H9 (cell line): ENCODE measurements at regions not wholly inside any gene's neighbourhood (a gene's known extent, or its start where the extent isn't known, plus 50 kb on each side); places are given as distances from the start of the nearest gene placed in this dataset.

Source experiments
- DNase-seq: peaks from one replicate; pipeline ENCODE4 v3.0.0-alpha.2; 2017
- H2AFZ ChIP-seq: one replicate; pipeline ENCODE4 v1.6.1; 2013; ENCODE audit warnings: mild to moderate bottlenecking, low read length, control low read depth, moderate library complexity
- H2AK5ac ChIP-seq: 2 replicates; pipeline ENCODE4 v1.6.1; 2013; ENCODE audit warnings: low read length, control low read depth, mixed read lengths; ENCODE audit not compliant: insufficient read length
- H2BK120ac ChIP-seq: one replicate; pipeline ENCODE4 v1.6.1; 2013; ENCODE audit warnings: low read depth, mild to moderate bottlenecking, low read length, control low read depth, inconsistent platforms; ENCODE audit not compliant: poor library complexity, severe bottlenecking
- H2BK12ac ChIP-seq: 2 replicates; pipeline ENCODE4 v1.6.1; 2013; ENCODE audit warnings: low read length, control low read depth, mixed read lengths, low read depth; ENCODE audit not compliant: insufficient read length
- H2BK15ac ChIP-seq: 2 replicates; pipeline ENCODE4 v1.6.1; 2013; ENCODE audit warnings: low read depth, low read length, control low read depth
- H2BK20ac ChIP-seq: one replicate; pipeline ENCODE4 v1.6.1; 2013; ENCODE audit warnings: low read depth, mild to moderate bottlenecking, low read length, control low read depth, inconsistent platforms; ENCODE audit not compliant: poor library complexity, severe bottlenecking
- H2BK5ac ChIP-seq: 2 replicates; pipeline ENCODE4 v1.6.1; 2013; ENCODE audit warnings: low read length, control low read depth, mixed read lengths; ENCODE audit not compliant: insufficient read length
- H3K14ac ChIP-seq: 2 replicates; pipeline ENCODE4 v1.6.1; 2013; ENCODE audit warnings: low read length, control low read depth; ENCODE audit not compliant: insufficient read depth
- H3K18ac ChIP-seq: 2 replicates; pipeline ENCODE4 v1.6.1; 2013; ENCODE audit warnings: low read depth, mild to moderate bottlenecking, mixed read lengths, low read length, control low read depth; ENCODE audit not compliant: insufficient read length
- H3K23ac ChIP-seq: 2 replicates; pipeline ENCODE4 v1.6.1; 2013; ENCODE audit warnings: low read length, control low read depth, mixed read lengths, low read depth; ENCODE audit not compliant: insufficient read length
- H3K23me2 ChIP-seq: 2 replicates; pipeline ENCODE4 v1.6.1; 2013; ENCODE audit warnings: low read depth, mild to moderate bottlenecking, mixed read lengths, low read length, control low read depth; ENCODE audit not compliant: insufficient read length, poor library complexity, severe bottlenecking
- H3K27ac ChIP-seq: 2 replicates; pipeline ENCODE4 v1.5.1; 2013; ENCODE audit warnings: low read length, control low read depth, mixed read lengths, low read depth; ENCODE audit not compliant: insufficient read length
- H3K27me3 ChIP-seq: 2 replicates; pipeline ENCODE4 v1.6.1; 2013; ENCODE audit warnings: low read length, control low read depth, inconsistent platforms; ENCODE audit not compliant: insufficient read depth
- H3K4ac ChIP-seq: 2 replicates; pipeline ENCODE4 v1.6.1; 2013; ENCODE audit warnings: low read depth, mild to moderate bottlenecking, control low read depth, inconsistent platforms, low read length, moderate library complexity
- H3K4me1 ChIP-seq: 2 replicates; pipeline ENCODE4 v1.6.1; 2013; ENCODE audit warnings: low read length, control low read depth, inconsistent platforms; ENCODE audit not compliant: insufficient read depth
- H3K4me2 ChIP-seq: 2 replicates; pipeline ENCODE4 v1.6.1; 2013; ENCODE audit warnings: low read length, control low read depth, mixed read lengths; ENCODE audit not compliant: insufficient read length, insufficient read depth
- H3K56ac ChIP-seq: 2 replicates; pipeline ENCODE4 v1.6.1; 2013; ENCODE audit warnings: low read depth, mild to moderate bottlenecking, mixed read lengths, low read length, control low read depth; ENCODE audit not compliant: insufficient read length
- H3K79me1 ChIP-seq: 2 replicates; pipeline ENCODE4 v1.6.1; 2013; ENCODE audit warnings: low read depth, mild to moderate bottlenecking, moderate library complexity, low read length, control low read depth, inconsistent platforms; ENCODE audit not compliant: insufficient read depth, poor library complexity, severe bottlenecking
- H3K79me2 ChIP-seq: 2 replicates; pipeline ENCODE4 v1.6.1; 2013; ENCODE audit warnings: low read length, control low read depth, inconsistent platforms; ENCODE audit not compliant: insufficient read depth
- H3K9ac ChIP-seq: 2 replicates; pipeline ENCODE4 v1.6.1; 2013; ENCODE audit warnings: low read length, control low read depth, mixed read lengths; ENCODE audit not compliant: insufficient read length; ENCODE audit errors: extremely low read depth
- H3K9me3 ChIP-seq: one replicate; pipeline ENCODE4 v1.6.1; 2013; ENCODE audit warnings: low read depth, low read length, inconsistent platforms; ENCODE audit not compliant: control insufficient read depth
- H3T11ph ChIP-seq: one replicate; pipeline ENCODE4 v1.6.1; 2013; ENCODE audit warnings: mild to moderate bottlenecking, low read length, control low read depth, inconsistent platforms
- H4K20me1 ChIP-seq: one replicate; pipeline ENCODE4 v1.6.1; 2013; ENCODE audit not compliant: control insufficient read depth, insufficient read length, insufficient read depth
- H4K5ac ChIP-seq: 2 replicates; pipeline ENCODE4 v1.6.1; 2013; ENCODE audit warnings: low read depth, mild to moderate bottlenecking, mixed read lengths, low read length, control low read depth; ENCODE audit not compliant: insufficient read length
- H4K8ac ChIP-seq: replicated peaks from 2 replicates; pipeline ENCODE4 v1.6.1; 2013; ENCODE audit warnings: low read length, control low read depth, mixed read lengths, low read depth; ENCODE audit not compliant: insufficient read length
- H4K91ac ChIP-seq: 2 replicates; pipeline ENCODE4 v1.6.1; 2013; ENCODE audit warnings: low read depth, mild to moderate bottlenecking, moderate library complexity, mixed read lengths, low read length, control low read depth; ENCODE audit not compliant: insufficient read length
- H3K27ac Mint-ChIP-seq, 3 experiments: 2 replicates in 2 of 3; 3 replicates in 1 of 3; pipeline ENCODE4 v1.8.0; 2020 to 2021; ENCODE audit warnings: mixed read lengths in 3 of 3, mild to moderate bottlenecking in 1 of 3, moderate library complexity in 1 of 3
- H3K27me3 Mint-ChIP-seq: 2 replicates; pipeline ENCODE4 v1.8.0; 2021; ENCODE audit warnings: low read depth, mild to moderate bottlenecking, moderate library complexity, mixed read lengths
- H3K36me3 Mint-ChIP-seq, 3 experiments: 2 replicates in 2 of 3; 3 replicates in 1 of 3; pipeline ENCODE4 v1.8.0; 2020 to 2021; ENCODE audit warnings: low read depth in 3 of 3, mixed read lengths in 3 of 3; ENCODE audit not compliant: insufficient read depth in 1 of 3
- H3K4me1 Mint-ChIP-seq, 2 experiments: 2 replicates each; pipeline ENCODE4 v1.8.0; 2020; ENCODE audit warnings: mixed read lengths in 2 of 2
- H3K4me3 Mint-ChIP-seq, 2 experiments: 2 replicates in 1 of 2; 3 replicates in 1 of 2; pipeline ENCODE4 v1.8.0; 2020 to 2021; ENCODE audit warnings: mild to moderate bottlenecking in 2 of 2, mixed read lengths in 2 of 2, moderate library complexity in 1 of 2
- H3K9me3 Mint-ChIP-seq, 2 experiments: 2 replicates in 1 of 2; 3 replicates in 1 of 2; pipeline ENCODE4 v1.8.0; 2020; ENCODE audit warnings: mild to moderate bottlenecking in 2 of 2, mixed read lengths in 2 of 2, moderate library complexity in 1 of 2
- WGBS: extraction: QIAGEN DNeasy Blood & Tissue Kit; methylation state at CpG from one replicate; pipeline ENCODE4 v1.1.7; 2013; ENCODE audit warnings: missing lambda C conversion rate, low lambda C conversion rate, mixed read lengths; ENCODE audit not compliant: insufficient read length; ENCODE audit errors: extremely low coverage; 5-methylcytosine and 5-hydroxymethylcytosine counted together
- TF ChIP-seq, protein P1 (sequence below): fragments of 200-600 bp; sonication (generic); conservative IDR thresholded peaks from 3 replicates; pipeline ENCODE4 v1.8.0; 2021; ENCODE audit warnings: antibody characterized with exemption, mild to moderate bottlenecking

DNA sequence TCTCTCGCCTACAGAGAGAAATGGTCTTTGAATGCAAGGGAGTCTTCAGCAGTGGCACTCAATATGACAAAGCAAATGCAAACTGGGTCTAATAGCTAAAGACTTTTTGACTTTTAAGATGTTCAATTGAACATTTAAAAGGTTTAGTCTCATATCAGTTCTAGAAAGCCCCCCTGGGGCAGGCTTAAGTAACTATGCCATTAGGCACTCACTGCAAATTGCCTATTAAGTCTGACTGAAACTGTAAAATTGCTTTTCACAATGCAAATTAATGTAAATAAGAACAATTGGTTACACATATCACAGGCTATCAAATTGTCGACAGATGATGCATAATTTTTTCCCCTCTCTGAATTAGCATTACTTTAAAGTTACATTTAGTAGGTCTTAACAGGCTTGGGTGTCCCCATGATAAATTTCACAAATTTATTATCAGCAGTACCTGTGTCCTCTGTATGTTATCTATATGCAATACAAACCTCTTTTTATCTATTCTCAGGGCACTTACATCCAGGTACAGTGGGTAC, 329.1 kb downstream of the LRRIQ3 start:
- no peak for DNase-seq
- no peak overlapping the region for H3K4me3 Mint-ChIP-seq
- Histone ChIP-seq H4K91ac (no peak overlapping the region), H3K79me1 (no peaks in the 10 kb centered on the region), H2AK5ac (no peak overlapping the region), H3K56ac (no peak overlapping the region), H3K4me2 (no peak overlapping the region), H3K9ac (no peak overlapping the region), H3K79me2 (no peaks in the 10 kb centered on the region), H4K8ac (no peak overlapping the region), H3K4ac (no peak overlapping the region), H3K27ac (no peak overlapping the region), H2AFZ (no peak overlapping the region), H4K20me1 (no peaks in the 10 kb centered on the region), H2BK20ac (no peak overlapping the region), H3K23ac (no peak overlapping the region), H3K9me3 (no peaks in the 10 kb centered on the region), H2BK5ac (no peak overlapping the region), H2BK15ac (no peak overlapping the region), H3K4me1 (no peaks in the 10 kb centered on the region), H2BK120ac (no peak overlapping the region), H3K18ac (no peak overlapping the region), H2BK12ac (no peak overlapping the region), H3K23me2 (no peaks in the 10 kb centered on the region), H3K27me3 (no peaks in the 10 kb centered on the region), H3K14ac (no peak overlapping the region), H4K5ac (no peak overlapping the region), H3T11ph (no peak overlapping the region)
- no peaks in the 10 kb centered on the region for H3K4me1 Mint-ChIP-seq
- H3K9me3 Mint-ChIP-seq: peaks cover 0 to 3% of the 10 kb centered on the region in 2 experiments; a peak in 2 of 5 replicates
- TF ChIP-seq, protein P1, sequence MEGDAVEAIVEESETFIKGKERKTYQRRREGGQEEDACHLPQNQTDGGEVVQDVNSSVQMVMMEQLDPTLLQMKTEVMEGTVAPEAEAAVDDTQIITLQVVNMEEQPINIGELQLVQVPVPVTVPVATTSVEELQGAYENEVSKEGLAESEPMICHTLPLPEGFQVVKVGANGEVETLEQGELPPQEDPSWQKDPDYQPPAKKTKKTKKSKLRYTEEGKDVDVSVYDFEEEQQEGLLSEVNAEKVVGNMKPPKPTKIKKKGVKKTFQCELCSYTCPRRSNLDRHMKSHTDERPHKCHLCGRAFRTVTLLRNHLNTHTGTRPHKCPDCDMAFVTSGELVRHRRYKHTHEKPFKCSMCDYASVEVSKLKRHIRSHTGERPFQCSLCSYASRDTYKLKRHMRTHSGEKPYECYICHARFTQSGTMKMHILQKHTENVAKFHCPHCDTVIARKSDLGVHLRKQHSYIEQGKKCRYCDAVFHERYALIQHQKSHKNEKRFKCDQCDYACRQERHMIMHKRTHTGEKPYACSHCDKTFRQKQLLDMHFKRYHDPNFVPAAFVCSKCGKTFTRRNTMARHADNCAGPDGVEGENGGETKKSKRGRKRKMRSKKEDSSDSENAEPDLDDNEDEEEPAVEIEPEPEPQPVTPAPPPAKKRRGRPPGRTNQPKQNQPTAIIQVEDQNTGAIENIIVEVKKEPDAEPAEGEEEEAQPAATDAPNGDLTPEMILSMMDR: no peak
- no peaks in the 10 kb centered on the region for H3K27me3 Mint-ChIP-seq
- no CpG with 5 or more reads among the region's 2 CpGs for WGBS
- H3K27ac Mint-ChIP-seq: no peak overlapping the region
- no peaks in the 10 kb centered on the region for H3K36me3 Mint-ChIP-seq
